SK-N-SH treated with all-trans-retinoic acid at 6 μM for 48 hours (cell line): ENCODE measurements at regions not wholly inside any gene's neighbourhood (a gene's known extent, or its start where the extent isn't known, plus 50 kb on each side); places are given as distances from the start of the nearest gene placed in this dataset.

Experiments
- ATAC-seq: fragments of 200-7000 bp; cut with Tn5 transposase; 3 replicates; pipeline ENCODE4 v1.9.1; 2020; ENCODE audit warnings: mild to moderate bottlenecking, moderate library complexity
- ARNTL ChIP-seq: fragments of 450-650 bp; formaldehyde crosslinking; IDR thresholded peaks from 2 replicates; pipeline ENCODE4 v1.5.0; 2020; ENCODE audit warnings: low read depth, mild to moderate bottlenecking, moderate library complexity, borderline replicate concordance
- BACH2 ChIP-seq: fragments of 250-450 bp; sonication (Bioruptor Pico); IDR thresholded peaks from 2 replicates; pipeline ENCODE4 v1.9.0; 2021; ENCODE audit warnings: mild to moderate bottlenecking, borderline replicate concordance
- CSDC2 ChIP-seq: fragments of 250-450 bp; sonication (Bioruptor Pico); IDR thresholded peaks from 2 replicates; pipeline ENCODE4 v1.5.0; 2020; ENCODE audit warnings: mild to moderate bottlenecking, moderate library complexity
- ESRRG ChIP-seq: fragments of 250-450 bp; sonication (Bioruptor Pico); IDR thresholded peaks from 2 replicates; pipeline ENCODE4 v1.6.1; 2021; ENCODE audit warnings: mild to moderate bottlenecking
- ISL1 ChIP-seq: fragments of 250-450 bp; sonication (Bioruptor Pico); IDR thresholded peaks from 2 replicates; pipeline ENCODE4 v2.1.2; 2022; ENCODE audit warnings: mild to moderate bottlenecking, moderate library complexity
- PPARA ChIP-seq: fragments of 250-450 bp; sonication (Bioruptor Pico); IDR thresholded peaks from 2 replicates; pipeline ENCODE4 v1.5.0; 2020; ENCODE audit warnings: mild to moderate bottlenecking, borderline replicate concordance
- RARB ChIP-seq: fragments of 250-450 bp; sonication (Bioruptor Pico); IDR thresholded peaks from 2 replicates; pipeline ENCODE4 v1.8.0; 2021; ENCODE audit warnings: mild to moderate bottlenecking, moderate library complexity
- TCF4 ChIP-seq: fragments of 250-450 bp; sonication (Bioruptor Pico); IDR thresholded peaks from 2 replicates; pipeline ENCODE4 v1.8.0; 2021; ENCODE audit warnings: mild to moderate bottlenecking, moderate library complexity, borderline replicate concordance
- TOX ChIP-seq: fragments of 250-450 bp; sonication (Bioruptor Pico); IDR thresholded peaks from 2 replicates; pipeline ENCODE4 v1.8.0; 2021; ENCODE audit warnings: mild to moderate bottlenecking, moderate library complexity, borderline replicate concordance
- ZC3H10 ChIP-seq: fragments of 250-450 bp; sonication (Bioruptor Pico); IDR thresholded peaks from 2 replicates; pipeline ENCODE4 v1.5.1; 2021; ENCODE audit warnings: mild to moderate bottlenecking, moderate library complexity
- ZFP3 ChIP-seq: fragments of 250-450 bp; sonication (Bioruptor Pico); IDR thresholded peaks from 2 replicates; pipeline ENCODE4 v1.5.0; 2020; ENCODE audit warnings: mild to moderate bottlenecking, moderate library complexity
- ZFP30 ChIP-seq: fragments of 450-650 bp; formaldehyde crosslinking; IDR thresholded peaks from 2 replicates; pipeline ENCODE4 v1.5.0; 2022; ENCODE audit warnings: mild to moderate bottlenecking, moderate library complexity
- ZNF70 ChIP-seq: fragments of 450-650 bp; formaldehyde crosslinking; IDR thresholded peaks from 2 replicates; pipeline ENCODE4 v1.5.0; 2020; ENCODE audit warnings: mild to moderate bottlenecking, moderate library complexity
- ZNF8 ChIP-seq: fragments of 450-650 bp; formaldehyde crosslinking; IDR thresholded peaks from 2 replicates; pipeline ENCODE4 v1.5.0; 2020; ENCODE audit warnings: mild to moderate bottlenecking, moderate library complexity
- TF ChIP-seq, protein P1 (sequence below): fragments of 250-450 bp; sonication (Bioruptor Pico); IDR thresholded peaks from 2 replicates; pipeline ENCODE4 v1.5.0; 2020; ENCODE audit warnings: mild to moderate bottlenecking, moderate library complexity
- TF ChIP-seq, protein P2 (sequence below): fragments of 250-450 bp; sonication (Bioruptor Pico); IDR thresholded peaks from 2 replicates; pipeline ENCODE4 v1.5.1; 2021; ENCODE audit warnings: mild to moderate bottlenecking, moderate library complexity
- TF ChIP-seq, protein P3 (sequence below): fragments of 250-450 bp; sonication (Bioruptor Pico); IDR thresholded peaks from 2 replicates; pipeline ENCODE4 v1.8.0; 2021; ENCODE audit warnings: low read depth, mild to moderate bottlenecking, moderate library complexity, borderline replicate concordance
- TF ChIP-seq, protein P4 (sequence below): fragments of 250-450 bp; sonication (Bioruptor Pico); IDR thresholded peaks from 2 replicates; pipeline ENCODE4 v1.8.0; 2020; ENCODE audit warnings: mild to moderate bottlenecking, moderate library complexity, borderline replicate concordance
- TF ChIP-seq, protein P5 (sequence below): fragments of 250-450 bp; sonication (Bioruptor Pico); IDR thresholded peaks from 2 replicates; pipeline ENCODE4 v1.5.1; 2020; ENCODE audit warnings: low read depth, mild to moderate bottlenecking, moderate library complexity

DNA sequence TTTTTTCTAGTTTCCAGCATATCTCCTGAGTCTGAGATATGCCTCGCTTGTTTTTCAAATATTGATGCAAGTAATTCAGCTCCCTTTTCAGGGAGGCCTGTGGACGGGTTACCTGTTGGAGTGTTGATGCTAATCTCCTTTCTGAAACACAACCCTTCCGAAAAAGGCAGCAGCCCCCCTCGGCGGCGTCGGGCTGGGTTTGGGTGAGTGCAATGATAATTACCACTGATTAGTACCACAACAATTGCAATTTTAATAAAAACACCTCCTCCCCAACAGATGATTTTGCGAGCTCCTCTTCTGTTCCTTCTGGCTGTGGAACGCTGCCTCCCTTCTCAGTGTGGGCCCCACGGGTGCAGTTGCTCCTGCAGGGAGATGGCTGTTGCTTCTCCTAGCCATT is 66.3 kb downstream of the PTGR3 start (continued):
- TF ChIP-seq, protein P1, sequence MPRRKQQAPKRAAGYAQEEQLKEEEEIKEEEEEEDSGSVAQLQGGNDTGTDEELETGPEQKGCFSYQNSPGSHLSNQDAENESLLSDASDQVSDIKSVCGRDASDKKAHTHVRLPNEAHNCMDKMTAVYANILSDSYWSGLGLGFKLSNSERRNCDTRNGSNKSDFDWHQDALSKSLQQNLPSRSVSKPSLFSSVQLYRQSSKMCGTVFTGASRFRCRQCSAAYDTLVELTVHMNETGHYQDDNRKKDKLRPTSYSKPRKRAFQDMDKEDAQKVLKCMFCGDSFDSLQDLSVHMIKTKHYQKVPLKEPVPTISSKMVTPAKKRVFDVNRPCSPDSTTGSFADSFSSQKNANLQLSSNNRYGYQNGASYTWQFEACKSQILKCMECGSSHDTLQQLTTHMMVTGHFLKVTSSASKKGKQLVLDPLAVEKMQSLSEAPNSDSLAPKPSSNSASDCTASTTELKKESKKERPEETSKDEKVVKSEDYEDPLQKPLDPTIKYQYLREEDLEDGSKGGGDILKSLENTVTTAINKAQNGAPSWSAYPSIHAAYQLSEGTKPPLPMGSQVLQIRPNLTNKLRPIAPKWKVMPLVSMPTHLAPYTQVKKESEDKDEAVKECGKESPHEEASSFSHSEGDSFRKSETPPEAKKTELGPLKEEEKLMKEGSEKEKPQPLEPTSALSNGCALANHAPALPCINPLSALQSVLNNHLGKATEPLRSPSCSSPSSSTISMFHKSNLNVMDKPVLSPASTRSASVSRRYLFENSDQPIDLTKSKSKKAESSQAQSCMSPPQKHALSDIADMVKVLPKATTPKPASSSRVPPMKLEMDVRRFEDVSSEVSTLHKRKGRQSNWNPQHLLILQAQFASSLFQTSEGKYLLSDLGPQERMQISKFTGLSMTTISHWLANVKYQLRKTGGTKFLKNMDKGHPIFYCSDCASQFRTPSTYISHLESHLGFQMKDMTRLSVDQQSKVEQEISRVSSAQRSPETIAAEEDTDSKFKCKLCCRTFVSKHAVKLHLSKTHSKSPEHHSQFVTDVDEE (CRISPR knock-in tag) = no peak

DNA sequence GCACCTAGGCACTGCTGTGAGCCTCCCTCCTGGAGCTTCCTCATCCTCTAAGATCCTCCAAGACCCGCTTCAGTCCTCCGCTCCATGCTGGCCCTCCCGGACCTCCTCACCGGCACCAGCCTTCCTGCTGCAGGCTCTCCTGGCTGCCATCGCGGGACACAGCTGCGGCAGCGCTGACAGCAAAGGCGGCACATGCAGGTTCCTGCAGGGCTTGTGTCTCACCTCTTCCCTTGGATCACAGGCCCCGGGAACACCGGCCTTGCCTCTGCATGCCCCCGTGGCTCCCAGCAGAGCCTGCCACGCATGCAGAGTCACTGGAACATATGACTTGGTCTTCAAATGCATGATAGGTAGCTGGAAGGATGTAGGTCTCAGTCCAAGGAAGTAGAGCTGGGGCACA is 67.2 kb downstream of the PTGR3 start:
- TF ChIP-seq, protein P2, sequence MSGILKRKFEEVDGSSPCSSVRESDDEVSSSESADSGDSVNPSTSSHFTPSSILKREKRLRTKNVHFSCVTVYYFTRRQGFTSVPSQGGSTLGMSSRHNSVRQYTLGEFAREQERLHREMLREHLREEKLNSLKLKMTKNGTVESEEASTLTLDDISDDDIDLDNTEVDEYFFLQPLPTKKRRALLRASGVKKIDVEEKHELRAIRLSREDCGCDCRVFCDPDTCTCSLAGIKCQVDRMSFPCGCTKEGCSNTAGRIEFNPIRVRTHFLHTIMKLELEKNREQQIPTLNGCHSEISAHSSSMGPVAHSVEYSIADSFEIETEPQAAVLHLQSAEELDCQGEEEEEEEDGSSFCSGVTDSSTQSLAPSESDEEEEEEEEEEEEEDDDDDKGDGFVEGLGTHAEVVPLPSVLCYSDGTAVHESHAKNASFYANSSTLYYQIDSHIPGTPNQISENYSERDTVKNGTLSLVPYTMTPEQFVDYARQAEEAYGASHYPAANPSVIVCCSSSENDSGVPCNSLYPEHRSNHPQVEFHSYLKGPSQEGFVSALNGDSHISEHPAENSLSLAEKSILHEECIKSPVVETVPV (CRISPR knock-in tag) = no peak
- TF ChIP-seq ZC3H10 (CRISPR knock-in tag) = no peak
- TF ChIP-seq, protein P3, sequence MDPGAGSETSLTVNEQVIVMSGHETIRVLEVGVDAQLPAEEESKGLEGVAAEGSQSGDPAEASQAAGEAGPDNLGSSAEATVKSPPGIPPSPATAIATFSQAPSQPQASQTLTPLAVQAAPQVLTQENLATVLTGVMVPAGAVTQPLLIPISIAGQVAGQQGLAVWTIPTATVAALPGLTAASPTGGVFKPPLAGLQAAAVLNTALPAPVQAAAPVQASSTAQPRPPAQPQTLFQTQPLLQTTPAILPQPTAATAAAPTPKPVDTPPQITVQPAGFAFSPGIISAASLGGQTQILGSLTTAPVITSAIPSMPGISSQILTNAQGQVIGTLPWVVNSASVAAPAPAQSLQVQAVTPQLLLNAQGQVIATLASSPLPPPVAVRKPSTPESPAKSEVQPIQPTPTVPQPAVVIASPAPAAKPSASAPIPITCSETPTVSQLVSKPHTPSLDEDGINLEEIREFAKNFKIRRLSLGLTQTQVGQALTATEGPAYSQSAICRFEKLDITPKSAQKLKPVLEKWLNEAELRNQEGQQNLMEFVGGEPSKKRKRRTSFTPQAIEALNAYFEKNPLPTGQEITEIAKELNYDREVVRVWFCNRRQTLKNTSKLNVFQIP (CRISPR knock-in tag) = no peak
- no peak for TF ChIP-seq ISL1 (CRISPR knock-in tag)
- TF ChIP-seq ZNF70 (CRISPR knock-in tag) = no peak
- no peak for TF ChIP-seq BACH2 (CRISPR knock-in tag)
- no peak for TF ChIP-seq ZFP3 (CRISPR knock-in tag)
- TF ChIP-seq ZFP30 (CRISPR knock-in tag) = no peak
- TF ChIP-seq, protein P4, sequence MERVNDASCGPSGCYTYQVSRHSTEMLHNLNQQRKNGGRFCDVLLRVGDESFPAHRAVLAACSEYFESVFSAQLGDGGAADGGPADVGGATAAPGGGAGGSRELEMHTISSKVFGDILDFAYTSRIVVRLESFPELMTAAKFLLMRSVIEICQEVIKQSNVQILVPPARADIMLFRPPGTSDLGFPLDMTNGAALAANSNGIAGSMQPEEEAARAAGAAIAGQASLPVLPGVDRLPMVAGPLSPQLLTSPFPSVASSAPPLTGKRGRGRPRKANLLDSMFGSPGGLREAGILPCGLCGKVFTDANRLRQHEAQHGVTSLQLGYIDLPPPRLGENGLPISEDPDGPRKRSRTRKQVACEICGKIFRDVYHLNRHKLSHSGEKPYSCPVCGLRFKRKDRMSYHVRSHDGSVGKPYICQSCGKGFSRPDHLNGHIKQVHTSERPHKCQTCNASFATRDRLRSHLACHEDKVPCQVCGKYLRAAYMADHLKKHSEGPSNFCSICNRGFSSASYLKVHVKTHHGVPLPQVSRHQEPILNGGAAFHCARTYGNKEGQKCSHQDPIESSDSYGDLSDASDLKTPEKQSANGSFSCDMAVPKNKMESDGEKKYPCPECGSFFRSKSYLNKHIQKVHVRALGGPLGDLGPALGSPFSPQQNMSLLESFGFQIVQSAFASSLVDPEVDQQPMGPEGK (CRISPR knock-in tag) = no peak
- no peak for TF ChIP-seq TOX
- no peak for TF ChIP-seq ESRRG
- no peak for TF ChIP-seq CSDC2 (CRISPR knock-in tag)
- no peak for TF ChIP-seq PPARA (CRISPR knock-in tag)
- TF ChIP-seq TCF4 = no peak
- TF ChIP-seq, protein P1 (CRISPR knock-in tag) = no peak
- TF ChIP-seq, all 23 proteins: peak for 0
- no peak for ATAC-seq

DNA sequence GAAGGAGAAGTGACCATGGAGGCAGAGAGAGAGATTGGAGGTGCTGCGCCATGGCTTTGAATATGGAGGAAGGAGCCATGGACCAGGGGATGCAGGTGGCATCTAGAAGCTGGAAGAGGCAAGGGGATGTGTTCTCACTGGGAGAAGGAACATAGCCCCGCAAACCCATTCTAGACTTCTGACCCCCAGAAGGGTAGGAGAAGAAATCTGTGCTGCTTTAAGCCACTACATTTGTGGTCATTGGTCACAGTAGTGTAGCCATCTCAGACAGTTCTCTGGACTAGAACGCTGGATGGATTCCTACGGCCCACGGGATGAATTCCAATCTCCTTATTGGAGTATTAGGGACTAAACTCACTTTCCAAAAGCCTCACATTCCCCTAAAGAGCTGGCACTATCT is 67.8 kb downstream of the PTGR3 start:
- no peak for ATAC-seq
- TF ChIP-seq, protein P5, sequence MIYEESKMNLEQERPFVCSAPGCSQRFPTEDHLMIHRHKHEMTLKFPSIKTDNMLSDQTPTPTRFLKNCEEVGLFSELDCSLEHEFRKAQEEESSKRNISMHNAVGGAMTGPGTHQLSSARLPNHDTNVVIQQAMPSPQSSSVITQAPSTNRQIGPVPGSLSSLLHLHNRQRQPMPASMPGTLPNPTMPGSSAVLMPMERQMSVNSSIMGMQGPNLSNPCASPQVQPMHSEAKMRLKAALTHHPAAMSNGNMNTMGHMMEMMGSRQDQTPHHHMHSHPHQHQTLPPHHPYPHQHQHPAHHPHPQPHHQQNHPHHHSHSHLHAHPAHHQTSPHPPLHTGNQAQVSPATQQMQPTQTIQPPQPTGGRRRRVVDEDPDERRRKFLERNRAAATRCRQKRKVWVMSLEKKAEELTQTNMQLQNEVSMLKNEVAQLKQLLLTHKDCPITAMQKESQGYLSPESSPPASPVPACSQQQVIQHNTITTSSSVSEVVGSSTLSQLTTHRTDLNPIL (CRISPR knock-in tag) = no peak
- TF ChIP-seq ZNF8 (CRISPR knock-in tag) (no peak), RARB (CRISPR knock-in tag) (no peak), PPARA (CRISPR knock-in tag) (no peak), ARNTL (CRISPR knock-in tag) (no peak), CSDC2 (CRISPR knock-in tag) (no peak)
- TF ChIP-seq, protein P4 (CRISPR knock-in tag) = no peak
- TF ChIP-seq, protein P2 (CRISPR knock-in tag) = no peak
- TF ChIP-seq, protein P1 (CRISPR knock-in tag) = no peak
